ENCODE measurements at regions not wholly inside any gene's neighbourhood (a gene's known extent, or its start where the extent isn't known, plus 50 kb on each side); places are given as distances from the start of the nearest gene placed in this dataset.
A peak's percentile ranks its signal among the peaks of the same experiment; 100 is the strongest.

DNA sequence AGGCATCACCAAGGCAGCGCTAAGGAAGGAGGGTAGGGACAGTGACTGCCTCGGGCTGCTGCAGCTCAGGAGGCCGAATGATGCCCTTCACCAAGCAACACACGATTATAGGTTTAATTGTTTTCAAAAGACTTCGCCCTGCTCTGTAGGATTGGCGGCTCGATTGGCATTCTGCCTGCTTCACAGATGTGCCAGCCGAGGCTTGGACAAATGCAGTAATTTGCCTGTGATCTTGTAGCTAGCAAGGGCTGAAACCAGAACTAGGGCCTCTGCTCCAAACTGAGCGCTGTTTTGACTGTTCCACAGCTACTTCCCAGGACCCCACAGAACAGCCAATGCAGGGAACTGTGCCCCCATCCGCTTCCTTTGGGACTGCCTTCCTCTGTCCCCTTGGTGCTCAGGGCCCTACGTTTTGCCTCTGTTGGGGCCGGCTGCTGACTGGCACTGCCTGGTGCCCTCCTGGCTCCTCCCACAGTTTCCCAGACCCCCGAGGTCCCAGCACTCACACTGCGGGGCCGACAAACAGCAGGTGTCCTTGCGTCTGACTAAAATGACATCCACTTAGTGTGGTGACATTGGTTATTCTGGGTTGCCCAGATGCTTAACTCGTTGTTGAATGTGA lies 62.6 kb upstream of the EN2 start:
- peak overlapping the region in 1 of 3 experiments; percentile 62; a peak in 1 of 7 replicates for H3K27ac Mint-ChIP-seq
- Histone ChIP-seq H3K27me3 (ENCODE audit: insufficient read depth, low read length) (no peaks in the 10 kb centered on the region; the same call in 1 of the 2 replicates), H3T11ph (ENCODE audit: low read length) (no peak overlapping the region), H3K4ac (ENCODE audit: low read depth, low read length) (no peak overlapping the region), H4K20me1 (ENCODE audit: control insufficient read depth, insufficient read depth, insufficient read length) (no peaks in the 10 kb centered on the region), H2BK20ac (ENCODE audit: low read depth, low read length, poor library complexity, severe bottlenecking) (no peak overlapping the region), H3K18ac (ENCODE audit: insufficient read length, low read depth, low read length) (no peak overlapping the region), H3K79me2 (ENCODE audit: insufficient read depth, low read length) (no peaks in the 10 kb centered on the region), H3K27ac (ENCODE audit: insufficient read length, low read depth, low read length) (no peak overlapping the region), H4K5ac (ENCODE audit: insufficient read length, low read depth, low read length) (no peak overlapping the region), H2AFZ (ENCODE audit: low read length) (no peak overlapping the region), H4K91ac (ENCODE audit: insufficient read length, low read depth, low read length) (no peak overlapping the region), H4K8ac (replicated peaks; ENCODE audit: insufficient read length, low read depth, low read length) (no peak overlapping the region), H3K23ac (ENCODE audit: insufficient read length, low read depth, low read length) (no peak overlapping the region), H2AK5ac (ENCODE audit: insufficient read length, low read length) (no peak overlapping the region), H3K14ac (ENCODE audit: insufficient read depth, low read length) (no peak overlapping the region), H2BK12ac (ENCODE audit: insufficient read length, low read depth, low read length) (no peak overlapping the region), H3K56ac (ENCODE audit: insufficient read length, low read depth, low read length) (no peak overlapping the region), H3K9me3 (ENCODE audit: control insufficient read depth, low read depth, low read length) (no peaks in the 10 kb centered on the region), H3K9ac (ENCODE audit: extremely low read depth, insufficient read length, low read length) (no peak overlapping the region), H2BK5ac (ENCODE audit: insufficient read length, low read length) (no peak overlapping the region), H3K79me1 (ENCODE audit: insufficient read depth, low read depth, low read length, poor library complexity, severe bottlenecking) (no peaks in the 10 kb centered on the region), H2BK120ac (ENCODE audit: low read depth, low read length, poor library complexity, severe bottlenecking) (no peak overlapping the region), H3K4me1 (ENCODE audit: insufficient read depth, low read length) (no peaks in the 10 kb centered on the region), H3K23me2 (ENCODE audit: insufficient read length, low read depth, low read length, poor library complexity, severe bottlenecking) (no peaks in the 10 kb centered on the region), H2BK15ac (ENCODE audit: low read depth, low read length) (no peak overlapping the region), H3K4me2 (ENCODE audit: insufficient read depth, insufficient read length, low read length) (no peak overlapping the region)
- no peak for DNase-seq
- peaks cover 7 to 8% of the 10 kb centered on the region in 2 experiments; a peak in 4 of 5 replicates for H3K9me3 Mint-ChIP-seq
- no peak overlapping the region; a peak in 1 of 5 replicates for H3K4me3 Mint-ChIP-seq
- no CpG with 5 or more reads among the region's 17 CpGs for WGBS (ENCODE audit: extremely low coverage, insufficient read length, low lambda C conversion rate)
- H3K27me3 Mint-ChIP-seq (ENCODE audit: low read depth), result peaks cover 82% of the 10 kb centered on the region
- H3K36me3 Mint-ChIP-seq (ENCODE audit: insufficient read depth in 1 of 3, low read depth in 3 of 3), result peaks cover 0 to 3% (median 0%) of the 10 kb centered on the region in 3 experiments; a peak in 2 of 7 replicates
- TF ChIP-seq CTCF (conservative IDR thresholded peaks at IDR 0.05), result no peak
- H3K4me1 Mint-ChIP-seq, result no peaks in the 10 kb centered on the region

All from H9 (cell line).